SU-DHL-6 (cell line): ENCODE measurements at regions not wholly inside any gene's neighbourhood (a gene's known extent, or its start where the extent isn't known, plus 50 kb on each side); places are given as distances from the start of the nearest gene placed in this dataset.

Source experiments
- H2AFZ ChIP-seq: fragments of 200-600 bp; sonication (generic); 2 replicates; pipeline ENCODE4 v1.6.1; 2014; ENCODE audit warnings: low read depth, mild to moderate bottlenecking, moderate library complexity, mixed read lengths, antibody characterized with exemption, low read length; ENCODE audit not compliant: severe bottlenecking
- H3F3A ChIP-seq: fragments of 200-600 bp; shearing (Covaris generic); 2 replicates; pipeline ENCODE4 v1.6.0; 2016; ENCODE audit warnings: antibody characterized with exemption, mild to moderate bottlenecking; ENCODE audit not compliant: insufficient read depth
- H3K27ac ChIP-seq: fragments of 200-600 bp; sonication (generic); 2 replicates; pipeline ENCODE4 v1.5.1; 2016; ENCODE audit warnings: low read depth, mild to moderate bottlenecking, low read length, moderate library complexity, mixed read lengths
- H3K27me3 ChIP-seq: fragments of 200-600 bp; sonication (generic), shearing (Covaris generic); 2 replicates; pipeline ENCODE4 v1.6.0; 2014; ENCODE audit warnings: mild to moderate bottlenecking, low read length
- H3K36me3 ChIP-seq: fragments of 200-600 bp; sonication (generic); 2 replicates; pipeline ENCODE4 v1.6.1; 2014; ENCODE audit warnings: mild to moderate bottlenecking, low read length, mixed read lengths
- H3K4me2 ChIP-seq: fragments of 300-600, 200-600 bp; shearing (Covaris generic), sonication (generic); 2 replicates; pipeline ENCODE4 v1.6.0; 2014; ENCODE audit warnings: low read length, low read depth, mild to moderate bottlenecking; ENCODE audit not compliant: poor library complexity, severe bottlenecking
- H3K4me3 ChIP-seq: fragments of 200-600 bp; sonication (generic); 2 replicates; pipeline ENCODE4 v1.5.1; 2014; ENCODE audit warnings: antibody characterized with exemption, low read length, mild to moderate bottlenecking, mixed read lengths; ENCODE audit not compliant: insufficient read depth, poor library complexity, severe bottlenecking
- H3K79me2 ChIP-seq: fragments of 200-600 bp; sonication (generic); 2 replicates; pipeline ENCODE4 v1.6.1; 2014; ENCODE audit warnings: mild to moderate bottlenecking, low read length, moderate library complexity; ENCODE audit not compliant: insufficient read depth
- H3K9ac ChIP-seq: fragments of 200-600 bp; sonication (generic); 2 replicates; pipeline ENCODE4 v1.7.0; 2014; ENCODE audit warnings: mild to moderate bottlenecking, low read length
- H3K9me2 ChIP-seq: fragments of 200-600 bp; sonication (generic); replicated peaks from 2 replicates; pipeline ENCODE4 v1.6.1; 2014; ENCODE audit warnings: low read length; ENCODE audit not compliant: insufficient read depth
- H3K9me3 ChIP-seq: fragments of 200-600 bp; sonication (generic); 2 replicates; pipeline ENCODE4 v1.6.1; 2014; ENCODE audit warnings: low read length, mixed read lengths; ENCODE audit not compliant: insufficient read depth
- H4K20me1 ChIP-seq: fragments of 200-600 bp; sonication (generic); 2 replicates; pipeline ENCODE4 v1.6.1; 2014; ENCODE audit warnings: low read depth, mild to moderate bottlenecking, antibody characterized with exemption, low read length, moderate library complexity, mixed read lengths
- CTCF ChIP-seq: fragments of 200-600 bp; sonication (generic); IDR thresholded peaks from one replicate; pipeline ENCODE4 v1.5.1; 2017; ENCODE audit warnings: antibody characterized with exemption, mild to moderate bottlenecking, low read length, moderate library complexity; ENCODE audit not compliant: insufficient read depth, poor library complexity, severe bottlenecking
- EZH2phosphoT487 ChIP-seq: fragments of 200-600 bp; sonication (generic), shearing (Covaris generic); conservative IDR thresholded peaks from 2 replicates; pipeline ENCODE4 v1.6.1; 2018; ENCODE audit warnings: mild to moderate bottlenecking, antibody characterized with exemption, low read length, moderate library complexity, mixed read lengths

- H3K9me3 ChIP-seq = peaks cover 20% of the 10 kb centered on the region; the same call in 1 of the 2 replicates
- H2AFZ ChIP-seq = no peak overlapping the region
- H4K20me1 ChIP-seq = no peaks in the 10 kb centered on the region
- no peak overlapping the region for H3K9ac ChIP-seq
- no peak overlapping the region for H3K4me2 ChIP-seq
- no peak overlapping the region for H3K27ac ChIP-seq
- H3K9me2 ChIP-seq = no peaks in the 10 kb centered on the region
- H3K4me3 ChIP-seq = no peak overlapping the region
- no peaks in the 10 kb centered on the region for H3K79me2 ChIP-seq
- no peak for TF ChIP-seq EZH2phosphoT487
- no peak for TF ChIP-seq CTCF
- H3F3A ChIP-seq = no peaks in the 10 kb centered on the region
- H3K27me3 ChIP-seq = no peaks in the 10 kb centered on the region
- H3K36me3 ChIP-seq = no peaks in the 10 kb centered on the region
Measured at GRCh38 chr6:211871-212497, 80.3 kb upstream of the DUSP22 start.

GRCh38 chr6:213284-213683, 79.0 kb upstream of the DUSP22 start:
- Histone ChIP-seq H3K79me2 (no peaks in the 10 kb centered on the region), H3F3A (no peaks in the 10 kb centered on the region), H3K9me2 (no peaks in the 10 kb centered on the region), H3K9me3 (peaks cover 20% of the 10 kb centered on the region; the same call in 1 of the 2 replicates), H2AFZ (no peak overlapping the region), H4K20me1 (no peaks in the 10 kb centered on the region), H3K27me3 (no peaks in the 10 kb centered on the region), H3K36me3 (no peaks in the 10 kb centered on the region), H3K4me3 (no peak overlapping the region), H3K4me2 (no peak overlapping the region), H3K9ac (no peak overlapping the region), H3K27ac (no peak overlapping the region)
- TF ChIP-seq CTCF (no peak), EZH2phosphoT487 (no peak)

GRCh38 chr6:214428-214827, 77.9 kb upstream of the DUSP22 start:
- Histone ChIP-seq H3K4me2 (no peak overlapping the region), H3K27me3 (no peaks in the 10 kb centered on the region), H3K36me3 (no peaks in the 10 kb centered on the region), H3K9me3 (peaks cover 20% of the 10 kb centered on the region; the same call in 1 of the 2 replicates), H3K4me3 (no peak overlapping the region), H3K27ac (no peak overlapping the region), H3K9me2 (no peaks in the 10 kb centered on the region), H3K9ac (no peak overlapping the region), H2AFZ (no peak overlapping the region), H4K20me1 (no peaks in the 10 kb centered on the region), H3F3A (no peaks in the 10 kb centered on the region), H3K79me2 (no peaks in the 10 kb centered on the region)
- TF ChIP-seq EZH2phosphoT487 = no peak
- no peak for TF ChIP-seq CTCF
